ENCODE measurements at regions not wholly inside any gene's neighbourhood (a gene's known extent, or its start where the extent isn't known, plus 50 kb on each side); places are given as distances from the start of the nearest gene placed in this dataset.

DNA sequence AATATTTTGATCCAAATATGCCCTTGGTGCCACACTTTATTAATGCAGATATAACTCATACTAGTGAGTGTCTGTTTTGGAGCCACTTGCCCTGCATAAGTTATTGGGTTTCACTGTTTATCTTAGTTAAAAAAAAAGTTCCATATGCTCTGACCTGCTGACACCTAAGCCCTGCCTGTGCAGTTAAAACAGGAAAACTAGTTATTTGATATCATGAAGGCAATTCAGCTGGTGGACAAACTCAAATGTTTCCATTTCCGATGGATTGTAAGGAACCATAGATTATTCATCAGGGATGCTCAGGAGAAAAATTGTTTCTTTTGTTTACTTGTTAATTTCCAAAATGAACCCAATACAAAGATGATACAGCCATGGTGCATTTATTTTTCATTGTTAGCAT lies 68.3 kb downstream of the NR2F2 start:
- 88 to 91% methylated on average over 1 of the region's 1 CpG for WGBS, 2 donors
- no peak overlapping the region for H3K27ac ChIP-seq (ENCODE audit: low read depth in 1 of 2, low read length in 1 of 2)
- peaks cover 0 to 4% (median 0%) of the 10 kb centered on the region in 3 donors for H3K27me3 ChIP-seq (ENCODE audit: control insufficient read depth in 3 of 3, insufficient read depth in 3 of 3, low read length in 2 of 3)
- no peaks in the 10 kb centered on the region for H3K36me3 ChIP-seq (ENCODE audit: control insufficient read depth in 4 of 4, insufficient read depth in 4 of 4, low read length in 4 of 4)
- H3K4me1 ChIP-seq (ENCODE audit: control insufficient read depth in 5 of 5, insufficient read depth in 5 of 5, low read length in 5 of 5): no peaks in the 10 kb centered on the region
- no peaks in the 10 kb centered on the region for H3K9me3 ChIP-seq (ENCODE audit: control insufficient read depth in 4 of 4, insufficient read depth in 3 of 4, low read length in 3 of 4)
- no peak overlapping the region for H3K9ac ChIP-seq (ENCODE audit: insufficient read depth in 1 of 2, low read length in 2 of 2)
- no peak overlapping the region for H3K4me3 ChIP-seq
- DNase-seq: no peak
- TF ChIP-seq, protein P1, sequence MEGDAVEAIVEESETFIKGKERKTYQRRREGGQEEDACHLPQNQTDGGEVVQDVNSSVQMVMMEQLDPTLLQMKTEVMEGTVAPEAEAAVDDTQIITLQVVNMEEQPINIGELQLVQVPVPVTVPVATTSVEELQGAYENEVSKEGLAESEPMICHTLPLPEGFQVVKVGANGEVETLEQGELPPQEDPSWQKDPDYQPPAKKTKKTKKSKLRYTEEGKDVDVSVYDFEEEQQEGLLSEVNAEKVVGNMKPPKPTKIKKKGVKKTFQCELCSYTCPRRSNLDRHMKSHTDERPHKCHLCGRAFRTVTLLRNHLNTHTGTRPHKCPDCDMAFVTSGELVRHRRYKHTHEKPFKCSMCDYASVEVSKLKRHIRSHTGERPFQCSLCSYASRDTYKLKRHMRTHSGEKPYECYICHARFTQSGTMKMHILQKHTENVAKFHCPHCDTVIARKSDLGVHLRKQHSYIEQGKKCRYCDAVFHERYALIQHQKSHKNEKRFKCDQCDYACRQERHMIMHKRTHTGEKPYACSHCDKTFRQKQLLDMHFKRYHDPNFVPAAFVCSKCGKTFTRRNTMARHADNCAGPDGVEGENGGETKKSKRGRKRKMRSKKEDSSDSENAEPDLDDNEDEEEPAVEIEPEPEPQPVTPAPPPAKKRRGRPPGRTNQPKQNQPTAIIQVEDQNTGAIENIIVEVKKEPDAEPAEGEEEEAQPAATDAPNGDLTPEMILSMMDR (IDR thresholded peaks at IDR 0.05; ENCODE audit: control extremely low read depth, extremely low read depth): no peak
- no peak for ATAC-seq (ENCODE audit: insufficient read depth, low FRiP score)

DNA sequence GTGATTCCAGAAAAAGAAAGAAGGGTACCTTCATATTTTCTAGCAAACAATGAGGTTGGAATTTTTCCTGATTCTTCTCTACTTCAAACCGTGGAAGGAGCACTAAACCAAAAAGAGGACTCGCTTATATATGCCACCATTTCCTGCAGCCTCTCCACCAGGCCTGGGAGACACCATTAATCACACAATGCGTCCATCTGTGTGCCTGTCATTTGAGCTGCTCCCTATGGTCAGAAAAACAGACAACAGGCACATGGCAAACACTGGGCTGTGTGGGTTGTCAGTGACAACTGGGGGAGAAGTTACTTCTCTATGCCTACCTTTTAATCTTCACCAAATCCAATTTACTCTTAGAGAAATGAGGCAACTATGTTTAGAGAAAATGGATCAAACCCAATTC lies 71.9 kb downstream of the NR2F2 start:
- Histone ChIP-seq H3K9me3 (ENCODE audit: control insufficient read depth in 4 of 4, insufficient read depth in 3 of 4, low read length in 3 of 4) (peaks cover 0 to 2% (median 0%) of the 10 kb centered on the region in 4 donors), H3K4me3 (no peak overlapping the region), H3K9ac (ENCODE audit: insufficient read depth in 1 of 2, low read length in 2 of 2) (no peak overlapping the region), H3K27me3 (ENCODE audit: control insufficient read depth in 3 of 3, insufficient read depth in 3 of 3, low read length in 2 of 3) (peaks cover 4 to 32% (median 23%) of the 10 kb centered on the region in 3 donors), H3K4me1 (ENCODE audit: control insufficient read depth in 5 of 5, insufficient read depth in 5 of 5, low read length in 5 of 5) (no peaks in the 10 kb centered on the region), H3K27ac (ENCODE audit: low read depth in 1 of 2, low read length in 1 of 2) (no peak overlapping the region), H3K36me3 (ENCODE audit: control insufficient read depth in 4 of 4, insufficient read depth in 4 of 4, low read length in 4 of 4) (no peaks in the 10 kb centered on the region)
- 35 to 54% methylated on average over 3 of the region's 3 CpGs for WGBS, 2 donors
- ATAC-seq (ENCODE audit: insufficient read depth, low FRiP score) (no peak), DNase-seq (no peak)
- TF ChIP-seq, protein P1 (IDR thresholded peaks at IDR 0.05; ENCODE audit: control extremely low read depth, extremely low read depth): no peak

DNA sequence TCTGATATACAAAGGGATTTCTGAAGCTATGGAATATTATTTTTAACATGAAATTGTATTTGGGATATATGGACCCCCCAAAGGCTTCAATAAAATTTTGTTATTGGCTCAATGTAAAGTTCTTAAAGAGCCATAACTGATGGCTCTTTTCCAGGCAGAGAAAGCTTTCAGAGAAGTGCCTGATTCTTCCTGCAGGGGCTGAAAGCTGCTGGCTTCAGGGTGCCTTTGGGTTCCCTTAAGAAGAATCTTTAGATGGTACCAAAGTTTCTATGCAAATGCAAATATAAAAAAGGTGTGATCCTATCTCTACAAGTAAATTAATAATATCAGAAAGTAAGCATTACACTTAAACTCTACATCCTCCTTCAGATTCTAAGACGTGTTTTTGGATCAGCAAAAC lies 72.6 kb downstream of the NR2F2 start:
- Histone ChIP-seq H3K4me1 (ENCODE audit: control insufficient read depth in 5 of 5, insufficient read depth in 5 of 5, low read length in 5 of 5) (no peaks in the 10 kb centered on the region), H3K27ac (ENCODE audit: low read depth in 1 of 2, low read length in 1 of 2) (no peak overlapping the region), H3K36me3 (ENCODE audit: control insufficient read depth in 4 of 4, insufficient read depth in 4 of 4, low read length in 4 of 4) (no peaks in the 10 kb centered on the region), H3K27me3 (ENCODE audit: control insufficient read depth in 3 of 3, insufficient read depth in 3 of 3, low read length in 2 of 3) (peaks cover 4 to 38% (median 30%) of the 10 kb centered on the region in 3 donors), H3K9ac (ENCODE audit: insufficient read depth in 1 of 2, low read length in 2 of 2) (no peak overlapping the region), H3K4me3 (no peak overlapping the region), H3K9me3 (ENCODE audit: control insufficient read depth in 4 of 4, insufficient read depth in 3 of 4, low read length in 3 of 4) (peaks cover 0 to 2% (median 0%) of the 10 kb centered on the region in 4 donors)
- WGBS, 2 donors: 88 to 92% methylated on average over 1 of the region's 1 CpG
- no peak for ATAC-seq (ENCODE audit: insufficient read depth, low FRiP score)
- DNase-seq: no peak
- TF ChIP-seq, protein P1 (IDR thresholded peaks at IDR 0.05; ENCODE audit: control extremely low read depth, extremely low read depth): no peak

DNA sequence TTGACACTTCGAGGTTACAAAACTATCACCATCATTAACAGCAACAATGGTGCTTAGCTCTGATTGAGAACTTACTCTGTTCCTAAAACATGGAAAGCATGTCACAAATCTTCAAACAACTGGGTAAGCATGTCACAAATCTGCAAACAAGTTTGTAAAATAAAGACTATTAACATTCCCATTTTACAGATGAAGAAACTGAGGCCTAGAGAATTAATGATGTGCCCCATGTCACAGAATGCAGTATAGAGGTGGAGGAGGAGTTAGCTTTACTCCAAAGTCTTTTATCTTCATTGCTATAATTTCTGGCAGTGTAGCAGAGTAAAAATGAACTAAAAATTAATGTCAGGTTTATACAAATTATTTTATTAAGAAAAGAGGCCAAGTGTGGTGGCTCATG lies 73.4 kb downstream of the NR2F2 start:
- TF ChIP-seq, protein P1 (IDR thresholded peaks at IDR 0.05; ENCODE audit: control extremely low read depth, extremely low read depth): no peak

More for the DNA sequence above, 73.4 kb downstream of the NR2F2 start:
- H3K36me3 ChIP-seq (ENCODE audit: control insufficient read depth in 4 of 4, insufficient read depth in 4 of 4, low read length in 4 of 4): no peaks in the 10 kb centered on the region
- DNase-seq (no peak), ATAC-seq (ENCODE audit: insufficient read depth, low FRiP score) (no peak)
- no peak overlapping the region for H3K4me3 ChIP-seq
- no peak overlapping the region for H3K9ac ChIP-seq (ENCODE audit: insufficient read depth in 1 of 2, low read length in 2 of 2)
- H3K4me1 ChIP-seq (ENCODE audit: control insufficient read depth in 5 of 5, insufficient read depth in 5 of 5, low read length in 5 of 5): peaks cover 0 to 3% (median 0%) of the 10 kb centered on the region in 5 donors
- H3K27me3 ChIP-seq (ENCODE audit: control insufficient read depth in 3 of 3, insufficient read depth in 3 of 3, low read length in 2 of 3): peaks cover 6 to 46% (median 37%) of the 10 kb centered on the region in 3 donors
- no peak overlapping the region for H3K27ac ChIP-seq (ENCODE audit: low read depth in 1 of 2, low read length in 1 of 2)
- 85 to 91% methylated on average over 1 of the region's 1 CpG for WGBS, 2 donors
- H3K9me3 ChIP-seq (ENCODE audit: control insufficient read depth in 4 of 4, insufficient read depth in 3 of 4, low read length in 3 of 4): peaks cover 0 to 2% (median 0%) of the 10 kb centered on the region in 4 donors

Measured in lung (tissue), 11 donors.